Prostate gland (tissue), 2 donors: ENCODE measurements at regions not wholly inside any gene's neighbourhood (a gene's known extent, or its start where the extent isn't known, plus 50 kb on each side); places are given as distances from the start of the nearest gene placed in this dataset.
"Not testable (repeated sequence)": the region's sequence is repeated elsewhere in the genome, so short reads cannot be mapped to it uniquely, and the experiment has no call there.

ENCODE experiments used
- DNase-seq: peaks from one replicate; pipeline ENCODE4 v3.0.0-alpha.2; 2019; ENCODE audit warnings: low spot score
- H3K27ac ChIP-seq, 2 donors: fragments of 200-600 bp; sonication (generic); 2 replicates each; pipeline ENCODE4 v1.5.1; 2017 to 2019
- H3K27me3 ChIP-seq: fragments of 200-600 bp; sonication (generic); replicated peaks from 2 replicates; pipeline ENCODE4 v1.5.1; 2019; ENCODE audit not compliant: insufficient read depth
- H3K36me3 ChIP-seq, 2 donors: fragments of 200-600 bp; sonication (generic); 1 replicate in 1 of 2; 2 replicates in 1 of 2; pipeline versions ENCODE4 v1.5.1 to v1.8.1; 2017 to 2019
- H3K4me1 ChIP-seq: fragments of 200-600 bp; sonication (generic); replicated peaks from 2 replicates; pipeline ENCODE4 v1.5.1; 2019
- H3K4me3 ChIP-seq, 2 donors: fragments of 200-600 bp; sonication (generic); 2 replicates each; pipeline ENCODE4 v1.5.1; 2017 to 2019
- H3K9me3 ChIP-seq: fragments of 200-600 bp; sonication (generic); 2 replicates; pipeline ENCODE4 v1.5.1; 2017
- POLR2A ChIP-seq: fragments of 450-650 bp; IDR thresholded peaks from one replicate; pipeline ENCODE4 v1.6.1; 2016; ENCODE audit warnings: antibody characterized with exemption, mild to moderate bottlenecking
- POLR2AphosphoS5 ChIP-seq: sonication (generic); formaldehyde crosslinking; IDR thresholded peaks from one replicate; pipeline ENCODE4 v1.6.1; 2017; ENCODE audit warnings: antibody characterized with exemption
- WGBS: methylation state at CpG from one replicate; pipeline ENCODE4 v1.1.5; 2018; 5-methylcytosine and 5-hydroxymethylcytosine counted together
- intact Hi-C: fragments of 100-400 bp; cut with DNase I; formaldehyde crosslinking; loops from one replicate; pipeline ENCODE4 v1.14.2; 2022
- TF ChIP-seq, protein P1 (sequence below), 4 experiments: fragments of 200-600 bp in 2 of 4; fragments of 450-650 bp in 2 of 4; sonication (generic) in 2 of 4; IDR thresholded peaks; 1 replicate in 3 of 4; 2 replicates in 1 of 4; pipeline ENCODE4 v1.5.1; 2016 to 2019; ENCODE audit warnings: antibody characterized with exemption in 4 of 4, mild to moderate bottlenecking in 2 of 4, moderate library complexity in 2 of 4

DNA sequence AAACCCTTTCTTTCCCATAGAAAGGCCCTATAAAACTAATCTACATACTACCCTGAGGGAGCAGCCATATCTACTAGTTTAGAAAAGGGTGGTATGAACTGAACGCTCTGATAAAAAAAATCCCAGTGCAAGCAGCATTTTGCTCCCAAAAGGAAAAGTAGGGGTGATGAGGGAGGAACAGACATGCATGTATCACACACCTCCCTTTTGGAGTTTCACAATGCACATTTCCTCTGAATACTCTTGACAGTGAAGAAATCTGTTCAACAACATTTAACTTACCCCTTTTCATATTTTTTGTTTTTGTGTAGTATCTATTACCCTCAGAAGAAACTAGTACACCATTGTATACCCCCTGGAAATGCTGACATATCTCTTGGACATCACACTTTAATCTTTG lies 411.4 kb downstream of the MAT2B start:
- H3K27ac ChIP-seq = no peak overlapping the region
- H3K9me3 ChIP-seq = no peaks in the 10 kb centered on the region
- H3K27me3 ChIP-seq = no peaks in the 10 kb centered on the region
- WGBS = 61% methylated on average over 1 of the region's 1 CpG
- no peak overlapping the region for H3K4me3 ChIP-seq
- H3K36me3 ChIP-seq = no peaks in the 10 kb centered on the region
- no peaks in the 10 kb centered on the region for H3K4me1 ChIP-seq
- DNase-seq = no peak
- intact Hi-C loops = no loop called here
- no peak for TF ChIP-seq POLR2AphosphoS5

DNA sequence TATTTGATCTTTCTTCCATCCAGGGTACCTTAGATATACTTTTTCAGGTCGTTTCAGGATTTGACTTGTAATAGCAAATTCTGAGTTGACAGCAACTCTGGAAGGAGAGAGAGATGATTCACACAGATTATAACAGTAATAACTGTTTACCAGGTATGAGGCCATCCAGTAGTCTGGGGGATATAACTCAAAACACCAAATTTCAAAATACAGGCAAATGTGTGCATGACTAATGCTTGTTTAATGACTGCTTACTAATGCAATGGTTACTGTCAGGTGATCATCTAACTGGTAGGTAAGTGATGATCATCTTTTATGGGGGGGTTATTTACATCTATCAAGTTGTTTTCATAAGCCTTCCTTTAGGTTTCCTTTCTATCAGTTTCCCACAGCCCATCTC lies 412.3 kb downstream of the MAT2B start:
- Histone ChIP-seq H3K27ac (no peak overlapping the region), H3K27me3 (no peaks in the 10 kb centered on the region), H3K9me3 (no peaks in the 10 kb centered on the region), H3K4me1 (no peaks in the 10 kb centered on the region), H3K4me3 (no peak overlapping the region), H3K36me3 (no peaks in the 10 kb centered on the region)
- DNase-seq = no peak
- TF ChIP-seq POLR2AphosphoS5 = no peak
- no peak for TF ChIP-seq POLR2A
- TF ChIP-seq, protein P1, sequence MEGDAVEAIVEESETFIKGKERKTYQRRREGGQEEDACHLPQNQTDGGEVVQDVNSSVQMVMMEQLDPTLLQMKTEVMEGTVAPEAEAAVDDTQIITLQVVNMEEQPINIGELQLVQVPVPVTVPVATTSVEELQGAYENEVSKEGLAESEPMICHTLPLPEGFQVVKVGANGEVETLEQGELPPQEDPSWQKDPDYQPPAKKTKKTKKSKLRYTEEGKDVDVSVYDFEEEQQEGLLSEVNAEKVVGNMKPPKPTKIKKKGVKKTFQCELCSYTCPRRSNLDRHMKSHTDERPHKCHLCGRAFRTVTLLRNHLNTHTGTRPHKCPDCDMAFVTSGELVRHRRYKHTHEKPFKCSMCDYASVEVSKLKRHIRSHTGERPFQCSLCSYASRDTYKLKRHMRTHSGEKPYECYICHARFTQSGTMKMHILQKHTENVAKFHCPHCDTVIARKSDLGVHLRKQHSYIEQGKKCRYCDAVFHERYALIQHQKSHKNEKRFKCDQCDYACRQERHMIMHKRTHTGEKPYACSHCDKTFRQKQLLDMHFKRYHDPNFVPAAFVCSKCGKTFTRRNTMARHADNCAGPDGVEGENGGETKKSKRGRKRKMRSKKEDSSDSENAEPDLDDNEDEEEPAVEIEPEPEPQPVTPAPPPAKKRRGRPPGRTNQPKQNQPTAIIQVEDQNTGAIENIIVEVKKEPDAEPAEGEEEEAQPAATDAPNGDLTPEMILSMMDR (IDR thresholded peaks at IDR 0.05) = no peak
- intact Hi-C loops = no loop called here
- 52% methylated on average over 1 of the region's 1 CpG for WGBS

DNA sequence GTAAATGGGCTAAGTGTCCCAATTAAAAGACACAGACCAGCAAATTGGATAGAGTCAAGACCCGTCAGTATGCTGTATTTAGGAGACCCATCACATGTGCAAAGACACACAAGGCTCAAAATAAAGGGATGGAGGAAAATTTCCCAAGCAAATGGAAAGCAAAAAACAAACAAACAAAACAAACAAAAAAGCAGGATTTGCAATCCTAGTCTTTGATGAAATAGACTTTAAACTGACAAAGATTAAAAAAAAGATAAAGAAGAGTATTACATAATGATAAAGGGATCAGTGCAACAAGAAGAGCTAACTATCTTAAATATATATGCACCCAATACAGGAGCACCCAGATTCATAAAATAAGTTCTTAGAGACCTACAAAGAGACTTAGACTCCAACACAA lies 429.6 kb downstream of the MAT2B start:
- DNase-seq, H3K27ac ChIP-seq, H3K4me3 ChIP-seq, H3K9me3 ChIP-seq, intact Hi-C loops, H3K27me3 ChIP-seq, H3K4me1 ChIP-seq, H3K36me3 ChIP-seq: not testable (repeated sequence)
- WGBS = 92% methylated on average over 1 of the region's 1 CpG

DNA sequence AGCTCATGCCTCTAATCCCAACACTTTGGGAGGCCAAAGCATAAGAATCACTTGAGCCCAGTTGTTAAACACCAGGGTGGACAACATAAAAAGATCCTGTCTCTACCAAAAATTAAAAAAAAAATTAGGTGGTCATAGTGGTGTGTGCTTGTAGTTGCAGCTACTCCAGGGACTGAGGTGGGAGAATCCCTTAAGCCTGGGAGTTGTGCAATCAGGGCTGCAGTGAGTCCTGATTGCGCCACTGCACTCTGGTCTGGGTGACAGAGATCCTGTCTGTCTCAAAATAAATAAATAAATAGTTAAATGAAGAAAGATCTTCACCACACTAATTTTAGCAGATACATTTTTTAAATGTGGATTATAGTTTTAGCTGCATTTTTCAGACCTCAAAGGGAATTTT lies 433.2 kb downstream of the MAT2B start:
- WGBS = 81% methylated on average over 1 of the region's 1 CpG
- intact Hi-C loops = no loop called here
- no peak for DNase-seq

DNA sequence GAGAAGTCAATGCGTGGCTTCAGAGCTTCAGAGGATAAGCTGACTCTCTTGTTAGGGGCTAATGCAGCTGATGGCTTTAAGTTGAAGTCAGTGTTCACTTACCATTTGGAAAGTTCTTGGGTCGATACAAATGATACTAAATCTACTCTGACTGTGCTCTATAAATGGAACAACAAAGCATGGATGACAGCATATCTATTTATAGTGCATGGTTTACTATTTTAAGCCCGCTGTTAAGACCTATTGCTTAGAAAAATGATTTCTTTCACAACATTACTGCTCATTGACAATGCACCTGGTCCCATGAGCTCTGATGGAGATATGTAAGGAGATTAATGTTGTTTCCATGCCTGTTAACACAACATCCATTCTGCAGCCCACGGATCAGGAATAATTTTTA lies 435.7 kb downstream of the MAT2B start:
- no peaks in the 10 kb centered on the region for H3K27me3 ChIP-seq
- no peaks in the 10 kb centered on the region for H3K9me3 ChIP-seq
- no peak for DNase-seq
- intact Hi-C loops = no loop called here
- WGBS = 80% methylated on average over 4 of the region's 4 CpGs
- TF ChIP-seq POLR2A = no peak
- TF ChIP-seq, protein P1 (IDR thresholded peaks at IDR 0.05) = no peak
- no peaks in the 10 kb centered on the region for H3K36me3 ChIP-seq
- H3K4me1 ChIP-seq = no peaks in the 10 kb centered on the region
- H3K27ac ChIP-seq = no peak overlapping the region
- no peak overlapping the region for H3K4me3 ChIP-seq

More for the DNA sequence above, 433.2 kb downstream of the MAT2B start:
- Histone ChIP-seq H3K4me3 (no peak overlapping the region), H3K9me3 (no peaks in the 10 kb centered on the region), H3K27me3 (no peaks in the 10 kb centered on the region), H3K36me3 (no peaks in the 10 kb centered on the region), H3K4me1 (no peaks in the 10 kb centered on the region), H3K27ac (no peak overlapping the region)
- TF ChIP-seq, protein P1 (IDR thresholded peaks at IDR 0.05) = no peak
- TF ChIP-seq POLR2A (no peak), POLR2AphosphoS5 (no peak)

DNA sequence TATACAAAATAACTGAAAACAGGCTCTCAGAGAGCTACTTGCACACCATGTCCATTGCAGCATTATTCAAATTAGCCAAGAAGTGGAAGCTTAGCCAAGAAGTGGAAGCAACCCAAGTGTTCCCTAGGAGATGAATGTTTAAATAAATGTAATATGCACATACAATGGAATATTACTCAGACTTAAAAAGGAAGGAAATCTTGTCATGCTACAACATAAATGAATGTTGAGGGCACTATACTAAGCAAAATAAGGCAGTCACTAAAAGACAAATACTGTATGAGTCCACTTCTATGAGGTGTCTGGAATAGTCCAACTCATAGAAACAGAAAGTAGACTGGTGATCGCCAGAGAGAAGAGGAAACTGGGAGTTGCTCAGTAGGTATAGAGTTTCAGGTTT lies 438.1 kb downstream of the MAT2B start:
- no peaks in the 10 kb centered on the region for H3K4me1 ChIP-seq
- no peaks in the 10 kb centered on the region for H3K27me3 ChIP-seq
- TF ChIP-seq POLR2A = no peak
- no peak for TF ChIP-seq POLR2AphosphoS5
- TF ChIP-seq, protein P1 (IDR thresholded peaks at IDR 0.05) = no peak
- no peak for DNase-seq
- intact Hi-C loops = no loop called here
- no peaks in the 10 kb centered on the region for H3K36me3 ChIP-seq
- H3K27ac ChIP-seq = no peak overlapping the region
- H3K4me3 ChIP-seq = no peak overlapping the region
- 84% methylated on average over 1 of the region's 1 CpG for WGBS
- no peaks in the 10 kb centered on the region for H3K9me3 ChIP-seq
